ENCODE measurements at regions not wholly inside any gene's neighbourhood (a gene's known extent, or its start where the extent isn't known, plus 50 kb on each side); places are given as distances from the start of the nearest gene placed in this dataset.

DNA sequence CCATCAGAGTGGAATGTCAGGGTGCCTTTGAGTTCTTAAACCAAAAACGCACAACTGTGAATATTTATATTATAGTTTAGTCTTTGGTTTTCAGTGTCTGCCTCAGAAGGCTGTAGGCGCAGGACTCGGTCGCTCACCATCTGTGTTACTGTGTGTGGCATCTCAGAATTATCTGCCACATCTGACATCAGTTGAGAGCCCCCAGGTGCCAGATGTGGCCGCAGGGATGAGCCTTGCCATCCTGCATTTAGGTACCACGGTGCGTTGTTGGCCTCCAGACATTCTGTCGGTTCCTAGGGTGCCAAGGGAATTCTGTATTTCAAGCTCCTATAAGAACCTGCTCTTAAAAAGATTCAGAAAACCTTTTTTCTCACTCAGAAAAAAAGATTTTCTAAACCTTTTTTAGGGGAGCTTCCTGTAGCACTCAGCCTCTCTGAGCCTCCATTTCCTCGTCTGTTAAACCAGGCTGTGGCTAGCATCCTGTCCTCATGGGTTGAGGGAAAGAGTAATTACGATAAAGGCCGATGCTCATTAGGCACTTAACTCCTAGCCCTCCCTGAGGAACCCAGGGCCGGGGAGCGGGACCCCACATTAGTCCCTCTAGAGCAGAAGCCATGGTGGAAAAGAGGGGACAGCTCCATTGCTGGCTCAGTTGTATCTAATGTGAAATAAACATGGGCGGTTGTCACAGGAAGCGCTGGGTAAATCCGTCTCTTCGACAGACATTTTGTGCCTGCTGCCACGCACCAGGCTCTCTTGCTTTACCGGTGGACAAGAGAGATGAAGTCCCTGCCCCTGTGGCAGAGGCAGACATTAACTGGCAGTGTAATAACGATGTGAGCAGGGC lies 70.2 kb upstream of the MORC3 start:
- WGBS (ENCODE audit: low lambda C conversion rate) = 90% methylated on average over 16 of the region's 20 CpGs
- ChIA-PET POLR2A (no interaction called here), CTCF (interaction anchor here (0.6 to 1.0 kb wide), 3 partner anchors 10 to 124 kb away, joined by 3 read pairs; no protein-coding TSS in a partner anchor)
- Histone ChIP-seq H3K9me2 (no peaks in the 10 kb centered on the region), H4K20me1 (ENCODE audit: insufficient read depth) (no peaks in the 10 kb centered on the region), H3K4me1 (ENCODE audit: control insufficient read depth in 1 of 2, insufficient read depth in 2 of 2, low read depth in 1 of 2, low read length in 1 of 2) (no peaks in the 10 kb centered on the region; a peak in 1 of 4 replicates), H3K79me2 (ENCODE audit: insufficient read depth) (no peaks in the 10 kb centered on the region), H3F3A (replicated peaks; ENCODE audit: insufficient read depth) (no peaks in the 10 kb centered on the region), H3K4me3 (ENCODE audit: low read depth in 2 of 2, low read length in 1 of 2) (no peak overlapping the region), H3K9ac (no peak overlapping the region), H3K36me3 (replicated peaks in 1 of 2; ENCODE audit: control insufficient read depth in 1 of 2, insufficient read depth in 2 of 2, low read length in 1 of 2) (peaks cover 4 to 15% of the 10 kb centered on the region in 2 experiments), H3K27ac (ENCODE audit: low read depth in 2 of 2, low read length in 1 of 2) (no peak overlapping the region), H3K27me3 (ENCODE audit: insufficient read depth) (no peaks in the 10 kb centered on the region), H2AFZ (ENCODE audit: low read depth) (no peak overlapping the region), H3K4me2 (no peak overlapping the region), H3K9me3 (no peaks in the 10 kb centered on the region)
- TF ChIP-seq ELF1 (IDR thresholded peaks at IDR 0.05) (no peak), NFIC (IDR thresholded peaks at IDR 0.05; ENCODE audit: borderline replicate concordance) (no peak), POLR2AphosphoS5 (IDR thresholded peaks at IDR 0.05; ENCODE audit: low read depth, low read length) (no peak), FOSL2 (IDR thresholded peaks at IDR 0.05; ENCODE audit: borderline replicate concordance, low read depth) (no peak), GATA2 (CRISPR knock-in tag; IDR thresholded peaks at IDR 0.05) (no peak), TEAD4 (IDR thresholded peaks at IDR 0.05; ENCODE audit: borderline replicate concordance, insufficient read depth) (no peak), TCF12 (IDR thresholded peaks at IDR 0.05) (no peak), RAD21 (IDR thresholded peaks at IDR 0.05; ENCODE audit: low read length) (no peak), IRF3 (IDR thresholded peaks at IDR 0.05; ENCODE audit: low read depth, low read length) (no peak), SIN3A (IDR thresholded peaks at IDR 0.05; ENCODE audit: borderline replicate concordance, low read depth, low read length) (no peak), YY1 (IDR thresholded peaks at IDR 0.05; ENCODE audit: low read depth) (no peak), RCOR1 (IDR thresholded peaks at IDR 0.05; ENCODE audit: low read length) (no peak)
- TF ChIP-seq, protein P1, sequence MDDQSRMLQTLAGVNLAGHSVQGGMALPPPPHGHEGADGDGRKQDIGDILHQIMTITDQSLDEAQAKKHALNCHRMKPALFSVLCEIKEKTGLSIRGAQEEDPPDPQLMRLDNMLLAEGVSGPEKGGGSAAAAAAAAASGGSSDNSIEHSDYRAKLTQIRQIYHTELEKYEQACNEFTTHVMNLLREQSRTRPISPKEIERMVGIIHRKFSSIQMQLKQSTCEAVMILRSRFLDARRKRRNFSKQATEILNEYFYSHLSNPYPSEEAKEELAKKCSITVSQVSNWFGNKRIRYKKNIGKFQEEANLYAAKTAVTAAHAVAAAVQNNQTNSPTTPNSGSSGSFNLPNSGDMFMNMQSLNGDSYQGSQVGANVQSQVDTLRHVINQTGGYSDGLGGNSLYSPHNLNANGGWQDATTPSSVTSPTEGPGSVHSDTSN (IDR thresholded peaks at IDR 0.05) = no peak
- TF ChIP-seq, protein P2, sequence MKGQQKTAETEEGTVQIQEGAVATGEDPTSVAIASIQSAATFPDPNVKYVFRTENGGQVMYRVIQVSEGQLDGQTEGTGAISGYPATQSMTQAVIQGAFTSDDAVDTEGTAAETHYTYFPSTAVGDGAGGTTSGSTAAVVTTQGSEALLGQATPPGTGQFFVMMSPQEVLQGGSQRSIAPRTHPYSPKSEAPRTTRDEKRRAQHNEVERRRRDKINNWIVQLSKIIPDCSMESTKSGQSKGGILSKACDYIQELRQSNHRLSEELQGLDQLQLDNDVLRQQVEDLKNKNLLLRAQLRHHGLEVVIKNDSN (IDR thresholded peaks at IDR 0.05; ENCODE audit: borderline replicate concordance, low read depth) = no peak
- TF ChIP-seq, protein P3, sequence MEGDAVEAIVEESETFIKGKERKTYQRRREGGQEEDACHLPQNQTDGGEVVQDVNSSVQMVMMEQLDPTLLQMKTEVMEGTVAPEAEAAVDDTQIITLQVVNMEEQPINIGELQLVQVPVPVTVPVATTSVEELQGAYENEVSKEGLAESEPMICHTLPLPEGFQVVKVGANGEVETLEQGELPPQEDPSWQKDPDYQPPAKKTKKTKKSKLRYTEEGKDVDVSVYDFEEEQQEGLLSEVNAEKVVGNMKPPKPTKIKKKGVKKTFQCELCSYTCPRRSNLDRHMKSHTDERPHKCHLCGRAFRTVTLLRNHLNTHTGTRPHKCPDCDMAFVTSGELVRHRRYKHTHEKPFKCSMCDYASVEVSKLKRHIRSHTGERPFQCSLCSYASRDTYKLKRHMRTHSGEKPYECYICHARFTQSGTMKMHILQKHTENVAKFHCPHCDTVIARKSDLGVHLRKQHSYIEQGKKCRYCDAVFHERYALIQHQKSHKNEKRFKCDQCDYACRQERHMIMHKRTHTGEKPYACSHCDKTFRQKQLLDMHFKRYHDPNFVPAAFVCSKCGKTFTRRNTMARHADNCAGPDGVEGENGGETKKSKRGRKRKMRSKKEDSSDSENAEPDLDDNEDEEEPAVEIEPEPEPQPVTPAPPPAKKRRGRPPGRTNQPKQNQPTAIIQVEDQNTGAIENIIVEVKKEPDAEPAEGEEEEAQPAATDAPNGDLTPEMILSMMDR (IDR thresholded peaks at IDR 0.05) = no peak
- TF ChIP-seq, protein P4, sequence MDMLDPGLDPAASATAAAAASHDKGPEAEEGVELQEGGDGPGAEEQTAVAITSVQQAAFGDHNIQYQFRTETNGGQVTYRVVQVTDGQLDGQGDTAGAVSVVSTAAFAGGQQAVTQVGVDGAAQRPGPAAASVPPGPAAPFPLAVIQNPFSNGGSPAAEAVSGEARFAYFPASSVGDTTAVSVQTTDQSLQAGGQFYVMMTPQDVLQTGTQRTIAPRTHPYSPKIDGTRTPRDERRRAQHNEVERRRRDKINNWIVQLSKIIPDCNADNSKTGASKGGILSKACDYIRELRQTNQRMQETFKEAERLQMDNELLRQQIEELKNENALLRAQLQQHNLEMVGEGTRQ (IDR thresholded peaks at IDR 0.05; ENCODE audit: borderline replicate concordance, low read depth, low read length) = no peak
- DNase-seq = no peak

All from SK-N-SH (cell line).